H1 (cell line): ENCODE measurements at regions not wholly inside any gene's neighbourhood (a gene's known extent, or its start where the extent isn't known, plus 50 kb on each side); places are given as distances from the start of the nearest gene placed in this dataset.

Experiments
- CBX5 ChIP-seq: fragments of 300-800, 300-1000 bp; sonication (generic); IDR thresholded peaks from 2 replicates; pipeline ENCODE4 v1.7.1; 2016; ENCODE audit warnings: antibody characterized with exemption, low read length, low read depth
- CTCF ChIP-seq, 3 experiments: IDR thresholded peaks; 1 replicate in 2 of 3; 2 replicates in 1 of 3; pipeline versions ENCODE4 v1.5.1 to v1.6.1; 2011; ENCODE audit warnings: low read length in 3 of 3, mild to moderate bottlenecking in 3 of 3, inconsistent platforms in 2 of 3, low read depth in 1 of 3, moderate library complexity in 1 of 3; ENCODE audit not compliant: insufficient read depth in 1 of 3; ENCODE audit errors: control extremely low read depth in 1 of 3
- SUZ12 ChIP-seq: fragments of 200-600 bp; sonication (generic); IDR thresholded peaks from 2 replicates; pipeline ENCODE4 v1.6.1; 2012; ENCODE audit warnings: mild to moderate bottlenecking, inconsistent platforms, low read length, moderate library complexity, mixed read lengths

DNA sequence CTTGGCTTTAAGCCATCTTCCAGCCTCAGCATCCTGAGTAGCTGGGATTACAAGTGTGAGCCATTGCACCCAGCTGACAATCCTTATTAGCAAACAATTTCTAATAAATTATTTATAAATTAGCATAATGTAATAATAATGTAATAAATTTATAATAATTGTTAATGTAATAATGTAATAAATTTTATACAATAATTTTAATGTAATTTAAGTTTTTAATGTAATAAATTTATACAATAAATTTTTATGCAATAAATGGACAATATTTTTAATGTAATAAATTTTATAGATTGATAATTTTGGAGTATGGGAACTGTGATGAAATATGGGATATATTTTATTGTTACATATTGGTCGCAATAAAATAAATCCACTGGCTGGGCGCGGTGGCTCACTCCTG lies 1457.5 kb downstream of the KCNT2 start:
- TF ChIP-seq CTCF (IDR thresholded peaks at IDR 0.05; ENCODE audit: control extremely low read depth in 1 of 3, insufficient read depth in 1 of 3, low read depth in 1 of 3, low read length in 3 of 3) (no peak), SUZ12 (no peak), CBX5 (no peak)
